Fibroblast of lung (primary cell): ENCODE measurements at regions not wholly inside any gene's neighbourhood (a gene's known extent, or its start where the extent isn't known, plus 50 kb on each side); places are given as distances from the start of the nearest gene placed in this dataset.

Source experiments
- EZH2 ChIP-seq: IDR thresholded peaks from 2 replicates; pipeline ENCODE4 v1.5.1; 2012; ENCODE audit warnings: low read length, control low read depth, mild to moderate bottlenecking; ENCODE audit errors: missing control alignments
- TF ChIP-seq, protein P1 (sequence below), 2 donors: IDR thresholded peaks in 1 of 2; conservative IDR thresholded peaks in 1 of 2; 1 replicate in 1 of 2; 2 replicates in 1 of 2; pipeline ENCODE4 v1.5.1; 2011 to 2012; ENCODE audit warnings: low read length in 2 of 2, control low read depth in 1 of 2, inconsistent platforms in 1 of 2, low read depth in 1 of 2, mild to moderate bottlenecking in 1 of 2

DNA sequence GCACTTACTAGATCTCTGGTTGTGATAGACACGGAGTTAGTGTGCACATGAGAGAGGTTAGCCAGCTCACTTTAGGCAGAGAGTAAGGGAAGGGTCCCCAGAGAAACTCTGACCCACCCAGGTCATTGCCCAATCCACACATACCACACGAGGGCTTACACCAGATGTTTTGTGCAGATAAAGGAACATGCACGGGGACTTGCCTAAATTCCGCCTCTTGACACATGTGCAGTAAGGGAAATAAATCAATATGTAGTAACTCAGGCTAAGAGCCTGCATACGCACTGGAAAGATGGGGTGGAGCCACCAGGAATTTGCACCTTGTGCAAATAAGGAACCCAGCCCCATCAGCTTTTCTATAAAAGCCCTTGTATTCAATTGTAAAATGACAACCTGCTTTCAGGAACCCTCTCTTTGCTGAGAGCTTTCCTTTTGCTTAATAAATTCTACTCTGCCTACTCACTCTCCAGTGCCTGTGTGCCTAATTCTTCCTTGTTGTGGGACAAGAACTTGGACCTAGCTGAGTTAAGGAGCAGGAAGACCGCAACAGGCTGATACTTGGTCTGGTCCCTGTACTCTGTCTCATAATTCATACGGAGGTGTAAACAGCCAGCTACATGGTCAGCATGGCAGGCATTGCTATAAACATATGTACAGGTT is 120.2 kb downstream of the EMP1 start:
- TF ChIP-seq, protein P1, sequence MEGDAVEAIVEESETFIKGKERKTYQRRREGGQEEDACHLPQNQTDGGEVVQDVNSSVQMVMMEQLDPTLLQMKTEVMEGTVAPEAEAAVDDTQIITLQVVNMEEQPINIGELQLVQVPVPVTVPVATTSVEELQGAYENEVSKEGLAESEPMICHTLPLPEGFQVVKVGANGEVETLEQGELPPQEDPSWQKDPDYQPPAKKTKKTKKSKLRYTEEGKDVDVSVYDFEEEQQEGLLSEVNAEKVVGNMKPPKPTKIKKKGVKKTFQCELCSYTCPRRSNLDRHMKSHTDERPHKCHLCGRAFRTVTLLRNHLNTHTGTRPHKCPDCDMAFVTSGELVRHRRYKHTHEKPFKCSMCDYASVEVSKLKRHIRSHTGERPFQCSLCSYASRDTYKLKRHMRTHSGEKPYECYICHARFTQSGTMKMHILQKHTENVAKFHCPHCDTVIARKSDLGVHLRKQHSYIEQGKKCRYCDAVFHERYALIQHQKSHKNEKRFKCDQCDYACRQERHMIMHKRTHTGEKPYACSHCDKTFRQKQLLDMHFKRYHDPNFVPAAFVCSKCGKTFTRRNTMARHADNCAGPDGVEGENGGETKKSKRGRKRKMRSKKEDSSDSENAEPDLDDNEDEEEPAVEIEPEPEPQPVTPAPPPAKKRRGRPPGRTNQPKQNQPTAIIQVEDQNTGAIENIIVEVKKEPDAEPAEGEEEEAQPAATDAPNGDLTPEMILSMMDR (conservative IDR thresholded peaks at IDR 0.05 in 1 of 2, IDR thresholded peaks at IDR 0.05 in 1 of 2; ENCODE audit: low read depth in 1 of 2, low read length in 2 of 2) = no peak
- no peak for TF ChIP-seq EZH2
